ENCODE measurements at regions not wholly inside any gene's neighbourhood (a gene's known extent, or its start where the extent isn't known, plus 50 kb on each side); places are given as distances from the start of the nearest gene placed in this dataset.
"Not testable (repeated sequence)": the region's sequence is repeated elsewhere in the genome, so short reads cannot be mapped to it uniquely, and the experiment has no call there.

- no peak for DNase-seq
Observed at GRCh38 chr7:11221984-11222383, 248.3 kb downstream of the PHF14 start.

DNA sequence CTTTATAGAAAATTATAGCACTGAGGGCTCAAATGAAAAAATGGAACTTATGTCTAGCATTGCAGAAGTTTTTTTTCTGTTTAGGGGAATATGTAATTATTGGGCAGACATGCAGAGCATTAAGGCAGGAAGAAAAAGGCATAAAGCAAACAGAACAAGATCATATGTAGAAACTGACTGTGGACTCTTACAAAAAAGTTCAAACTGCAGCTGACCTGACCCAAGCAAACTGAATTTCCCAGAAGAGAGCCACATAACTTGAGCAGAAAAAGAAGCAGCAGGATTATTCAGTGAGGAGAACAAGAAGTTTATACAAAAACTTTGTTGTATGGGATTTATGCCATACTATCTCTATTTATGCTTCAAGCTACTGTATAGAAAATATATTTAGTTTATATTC, 250.9 kb downstream of the PHF14 start:
- DNase-seq = no peak

GRCh38 chr7:11228515-11228914, 254.8 kb downstream of the PHF14 start:
- no peak for DNase-seq

GRCh38 chr7:11231190-11231589, 257.5 kb downstream of the PHF14 start:
- DNase-seq = no peak

DNA sequence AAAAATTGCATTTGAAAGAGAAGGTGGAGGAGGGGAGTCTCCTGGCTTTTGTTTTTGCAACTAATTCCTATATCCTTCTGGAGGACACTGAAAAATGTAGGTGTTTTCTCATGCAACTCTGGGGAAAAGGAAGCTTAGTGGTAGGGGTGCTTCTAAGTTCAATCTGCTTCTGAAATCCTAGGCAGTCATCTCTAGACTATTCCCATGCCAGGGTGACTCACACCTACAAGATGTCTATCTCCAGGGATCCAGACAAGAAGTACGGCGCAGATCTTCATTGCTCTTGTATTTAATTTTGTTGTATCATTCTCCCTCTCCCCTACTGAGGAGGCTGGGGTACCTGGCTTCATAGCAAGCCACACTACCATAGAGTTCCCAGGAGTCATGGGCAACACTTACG, 258.8 kb downstream of the PHF14 start:
- no peak for DNase-seq

- no peak for DNase-seq
Observed at GRCh38 chr7:11233871-11234270, 260.2 kb downstream of the PHF14 start.

- no peak for DNase-seq
Observed at GRCh38 chr7:11235491-11235890, 261.8 kb downstream of the PHF14 start.

DNA sequence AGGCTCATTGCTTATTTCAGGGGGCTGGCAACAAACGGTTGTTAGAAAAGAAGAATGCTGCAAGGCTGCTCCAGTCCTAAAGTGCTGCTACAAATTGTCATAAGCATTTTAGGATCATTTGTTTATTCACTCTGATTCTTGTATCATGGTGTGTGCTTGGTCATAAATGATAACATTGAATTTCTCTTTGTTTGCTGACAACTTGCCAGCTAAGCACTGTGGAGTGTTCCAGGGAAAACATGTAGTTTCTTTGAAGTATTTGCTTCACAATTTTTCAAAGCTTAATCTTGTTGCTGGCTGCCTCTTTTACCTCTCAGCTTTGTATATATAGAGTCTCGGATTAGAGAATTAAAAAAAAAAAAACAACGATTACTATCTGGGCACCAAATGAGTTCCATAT, 263.0 kb downstream of the PHF14 start:
- no peak for DNase-seq

- DNase-seq = no peak
Observed at GRCh38 chr7:11237742-11238141, 264.1 kb downstream of the PHF14 start.

GRCh38 chr7:11239316-11239715, 265.6 kb downstream of the PHF14 start:
- DNase-seq = no peak

GRCh38 chr7:11243739-11244138, 270.1 kb downstream of the PHF14 start:
- DNase-seq = no peak

- no peak for DNase-seq
Observed at GRCh38 chr7:11244149-11244548, 270.5 kb downstream of the PHF14 start.

DNA sequence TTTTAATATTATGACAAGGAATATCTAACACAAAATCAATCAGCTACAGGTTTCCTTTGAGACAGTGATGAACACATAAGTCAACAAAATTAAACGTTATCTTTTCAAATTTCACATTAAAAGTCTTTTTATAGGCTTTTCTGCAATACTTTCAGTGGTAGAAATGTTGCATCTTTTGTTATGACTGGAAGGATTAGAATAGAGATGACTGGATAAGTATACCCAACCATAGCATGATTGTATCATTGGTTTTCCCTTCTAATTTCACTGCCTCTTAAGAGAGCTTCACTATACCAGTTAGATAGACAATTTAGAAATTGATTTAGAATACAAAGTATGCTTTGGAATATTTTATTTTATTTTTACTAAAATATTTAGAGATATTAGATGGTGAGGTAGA, 273.9 kb downstream of the PHF14 start:
- no peak for DNase-seq

DNA sequence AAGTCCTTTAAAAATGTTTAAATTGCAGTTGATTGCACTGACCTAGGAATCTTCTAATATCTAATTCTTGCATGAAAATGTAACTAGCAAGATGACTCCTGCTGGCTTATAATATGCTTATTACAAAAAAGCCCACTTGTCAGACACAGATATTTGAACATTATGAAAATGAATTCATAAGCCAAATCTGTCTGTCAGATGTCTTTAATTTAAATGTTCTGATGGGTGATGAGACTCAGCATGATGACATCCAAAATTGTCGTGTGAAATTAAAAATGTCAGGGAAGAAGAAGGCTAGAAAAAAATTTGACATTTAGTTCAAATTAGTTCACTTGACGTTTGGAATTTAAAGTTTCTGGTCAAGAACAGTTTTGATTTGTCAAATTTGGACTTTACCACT, 277.8 kb downstream of the PHF14 start:
- no peak for DNase-seq

- DNase-seq = no peak
Observed at GRCh38 chr7:11252011-11252607, 278.4 kb downstream of the PHF14 start.

- DNase-seq = no peak
Observed at GRCh38 chr7:11252705-11253272, 279.1 kb downstream of the PHF14 start.

- DNase-seq = no peak
Observed at GRCh38 chr7:11256501-11256900, 282.8 kb downstream of the PHF14 start.

GRCh38 chr7:11261470-11261869, 287.8 kb downstream of the PHF14 start:
- peak; percentile 38 for DNase-seq

DNA sequence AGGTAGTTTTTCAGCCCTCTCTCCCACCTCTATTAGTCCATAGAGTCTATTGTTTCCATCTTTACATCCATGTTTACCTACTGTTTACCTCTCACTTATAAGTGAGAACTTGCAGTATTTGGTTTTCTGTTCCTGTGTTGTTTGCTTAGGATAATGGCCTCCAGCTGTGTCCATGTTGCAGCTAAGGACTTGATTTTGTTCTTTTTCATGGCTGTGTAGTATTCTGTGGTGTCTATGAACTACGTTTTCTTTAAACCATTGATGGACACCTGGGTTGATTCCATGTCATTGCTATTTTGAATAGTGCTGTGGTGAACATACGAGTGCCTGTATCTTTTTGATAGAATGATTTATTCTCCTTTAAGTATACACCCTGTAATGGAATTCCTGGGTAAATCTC, 292.4 kb downstream of the PHF14 start:
- no peak for DNase-seq

DNA sequence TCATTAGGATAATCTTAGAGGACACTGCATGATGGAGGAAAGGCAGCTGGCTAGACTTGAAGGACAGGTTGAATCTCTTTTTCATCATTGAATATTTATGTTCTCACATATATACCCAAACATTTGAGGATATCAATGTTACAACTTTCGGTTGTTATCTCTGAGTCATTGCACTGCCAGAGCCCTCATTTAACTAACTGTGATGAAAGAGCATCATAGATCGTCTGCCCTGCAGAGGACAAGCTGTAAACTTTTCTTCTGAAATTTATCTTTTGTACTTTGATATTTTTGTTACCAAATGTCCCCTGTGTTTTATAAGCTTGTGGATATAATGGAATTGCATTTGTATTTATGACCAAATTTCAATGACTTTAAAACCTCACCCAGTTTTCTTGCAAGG, 298.7 kb downstream of the PHF14 start:
- DNase-seq = no peak

- DNase-seq = no peak
Observed at GRCh38 chr7:11274074-11274473, 300.4 kb downstream of the PHF14 start.

DNA sequence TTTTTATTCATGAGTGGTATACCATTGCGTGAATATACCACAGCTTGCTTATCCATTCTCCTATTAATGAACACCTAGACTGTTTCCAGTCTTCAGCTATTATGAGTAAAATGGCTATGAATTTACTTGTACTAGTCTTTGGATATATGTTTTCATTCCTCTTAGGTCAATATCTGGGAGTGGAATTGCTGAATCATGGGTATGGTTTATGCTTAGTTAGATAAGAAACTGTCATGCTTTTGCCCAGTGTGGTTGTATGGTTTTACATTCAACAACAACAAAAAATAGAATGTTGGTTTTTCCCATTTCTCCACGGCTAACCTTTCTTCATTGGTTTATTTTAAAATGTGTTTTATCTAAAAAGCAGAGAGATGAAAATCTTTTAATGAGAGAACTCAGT, 308.3 kb downstream of the PHF14 start:
- DNase-seq = no peak

GRCh38 chr7:11283584-11283983, 309.9 kb downstream of the PHF14 start:
- DNase-seq = not testable (repeated sequence)

GRCh38 chr7:11290863-11291262, 317.2 kb downstream of the PHF14 start:
- DNase-seq = no peak

DNA sequence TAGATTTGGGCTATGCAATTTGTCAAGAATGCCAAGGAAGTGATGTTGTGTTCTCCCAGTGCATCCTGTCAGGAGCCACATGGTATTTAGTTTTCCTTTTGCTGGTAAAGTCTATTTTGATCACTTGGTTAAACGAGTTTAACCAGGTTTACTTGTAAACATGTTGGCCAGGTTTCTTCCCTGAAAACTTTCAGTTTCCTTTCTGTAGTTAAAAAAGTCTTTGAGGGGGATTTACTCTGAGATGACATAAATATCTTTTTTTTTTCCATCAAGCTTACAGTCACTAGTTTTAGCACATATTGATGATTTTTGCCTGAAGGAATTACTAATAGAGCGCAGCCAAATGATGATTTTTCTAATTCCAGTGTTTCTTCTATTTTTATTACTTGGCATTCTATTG, 320.5 kb downstream of the PHF14 start:
- no peak for DNase-seq
